IMR-90 (cell line): ENCODE measurements at regions not wholly inside any gene's neighbourhood (a gene's known extent, or its start where the extent isn't known, plus 50 kb on each side); places are given as distances from the start of the nearest gene placed in this dataset.

ENCODE experiments used
- ATAC-seq: fragments of 200-7000 bp; cut with Tn5 transposase; 2 replicates; pipeline ENCODE4 v1.9.1; 2020; ENCODE audit warnings: low read depth, mild to moderate bottlenecking, moderate library complexity
- BruUV-seq: library from RNA; stranded (reverse); fragments of 400-500 nt; replicated peaks from 2 replicates; lab custom pipeline; 2021; lab: Mats Ljungman, UMichigan
- CTCF ChIA-PET: fragments of 300-600 bp; formaldehyde crosslinking; extraction: SDS; loops from one replicate; lab custom pipeline; 2021; ENCODE audit warnings: antibody characterized with exemption; lab: Yijun Ruan, JAX
- POLR2A ChIA-PET: fragments of 300-600 bp; sonication (Branson Sonifier 250); formaldehyde crosslinking; loops from one replicate; lab custom pipeline; 2022; ENCODE audit warnings: antibody characterized with exemption; ENCODE audit not compliant: unreplicated experiment; lab: Charles Lee
- DNase-seq: peaks from one replicate; pipeline ENCODE4 v3.0.0; 2013
- H2AFZ ChIP-seq: replicated peaks from 2 replicates; pipeline ENCODE3; 2013; ENCODE audit warnings: low read length, mild to moderate bottlenecking; ENCODE audit not compliant: poor library complexity
- H2AK5ac ChIP-seq: 2 replicates; pipeline ENCODE4 v1.6.1; 2013; ENCODE audit warnings: low read depth, low read length, inconsistent platforms
- H2AK9ac ChIP-seq: replicated peaks from 2 replicates; pipeline ENCODE3; 2013; ENCODE audit warnings: mild to moderate bottlenecking, low read depth, low read length, moderate library complexity; ENCODE audit not compliant: poor library complexity
- H2BK120ac ChIP-seq: 2 replicates; pipeline ENCODE4 v1.6.1; 2013; ENCODE audit warnings: low read depth, low read length, inconsistent platforms
- H2BK15ac ChIP-seq: 3 replicates; pipeline ENCODE4 v1.6.1; 2013; ENCODE audit warnings: low read depth, low read length, inconsistent platforms
- H2BK20ac ChIP-seq: 2 replicates; pipeline ENCODE4 v1.6.1; 2013; ENCODE audit warnings: low read depth, mild to moderate bottlenecking, inconsistent platforms, low read length, moderate library complexity
- H2BK5ac ChIP-seq: 2 replicates; pipeline ENCODE4 v1.6.1; 2013; ENCODE audit warnings: mild to moderate bottlenecking, low read depth, low read length, inconsistent platforms; ENCODE audit not compliant: poor library complexity, severe bottlenecking
- H3K14ac ChIP-seq: replicated peaks from 2 replicates; pipeline ENCODE4 v1.6.1; 2013; ENCODE audit warnings: low read depth, low read length, inconsistent platforms
- H3K18ac ChIP-seq: 2 replicates; pipeline ENCODE4 v1.6.1; 2013; ENCODE audit warnings: low read depth, low read length, control low read depth
- H3K23ac ChIP-seq: 2 replicates; pipeline ENCODE4 v1.6.1; 2013; ENCODE audit warnings: low read depth, low read length, inconsistent platforms
- H3K27ac ChIP-seq: 2 replicates; pipeline ENCODE4 v1.5.1; 2013; ENCODE audit warnings: mild to moderate bottlenecking, control low read depth, low read length; ENCODE audit not compliant: insufficient read depth
- H3K27me3 ChIP-seq: 2 replicates; pipeline ENCODE4 v1.6.1; 2013; ENCODE audit warnings: low read length; ENCODE audit not compliant: control insufficient read depth, insufficient read depth
- H3K36me3 ChIP-seq: 2 replicates; pipeline ENCODE4 v1.6.1; 2013; ENCODE audit warnings: low read length, mixed read lengths; ENCODE audit not compliant: control insufficient read depth, insufficient read depth
- H3K4ac ChIP-seq: 2 replicates; pipeline ENCODE4 v1.6.1; 2013; ENCODE audit warnings: low read depth, low read length, inconsistent platforms
- H3K4me1 ChIP-seq: 2 replicates; pipeline ENCODE4 v1.6.1; 2013; ENCODE audit warnings: low read length, mixed read lengths; ENCODE audit not compliant: control insufficient read depth, insufficient read depth
- H3K4me2 ChIP-seq: 2 replicates; pipeline ENCODE4 v1.6.1; 2013; ENCODE audit warnings: low read depth, mild to moderate bottlenecking, control low read depth, low read length, moderate library complexity
- H3K4me3 ChIP-seq: 2 replicates; pipeline ENCODE4 v1.5.1; 2013; ENCODE audit warnings: low read depth, mild to moderate bottlenecking, control low read depth, low read length, moderate library complexity; ENCODE audit not compliant: insufficient read depth
- H3K56ac ChIP-seq: 2 replicates; pipeline ENCODE4 v1.6.1; 2013; ENCODE audit warnings: low read length, inconsistent platforms; ENCODE audit not compliant: insufficient read depth; ENCODE audit errors: extremely low read depth
- H3K79me1 ChIP-seq, 2 experiments: 2 replicates each; pipeline ENCODE4 v1.6.1; 2013; ENCODE audit warnings: low read length in 2 of 2, inconsistent platforms in 1 of 2, low read depth in 1 of 2
- H3K9ac ChIP-seq: 2 replicates; pipeline ENCODE4 v1.6.1; 2013; ENCODE audit warnings: low read depth, low read length, control low read depth
- H3K9me1 ChIP-seq: 2 replicates; pipeline ENCODE4 v1.6.1; 2013; ENCODE audit warnings: low read length, inconsistent platforms; ENCODE audit not compliant: insufficient read depth
- H3K9me3 ChIP-seq: 2 replicates; pipeline ENCODE4 v1.6.1; 2013; ENCODE audit warnings: low read length; ENCODE audit not compliant: control insufficient read depth, insufficient read depth
- H4K20me1 ChIP-seq: 2 replicates; pipeline ENCODE4 v1.6.1; 2013; ENCODE audit warnings: low read length, inconsistent platforms; ENCODE audit not compliant: insufficient read depth
- H4K5ac ChIP-seq: 2 replicates; pipeline ENCODE4 v1.6.1; 2013; ENCODE audit warnings: mild to moderate bottlenecking, low read depth, low read length, control low read depth
- H4K8ac ChIP-seq, 2 experiments: 2 replicates each; pipeline ENCODE4 v1.6.1; 2013; ENCODE audit warnings: low read depth in 2 of 2, low read length in 2 of 2, control low read depth in 1 of 2, inconsistent platforms in 1 of 2
- H4K91ac ChIP-seq: 2 replicates; pipeline ENCODE4 v1.6.1; 2013; ENCODE audit warnings: low read depth, low read length, inconsistent platforms; ENCODE audit not compliant: insufficient read depth
- BHLHE40 ChIP-seq: fragments of 150-350 bp; IDR thresholded peaks from 2 replicates; pipeline ENCODE4 v1.6.1; 2016; ENCODE audit warnings: mild to moderate bottlenecking, low read depth, low read length
- CEBPB ChIP-seq: IDR thresholded peaks from 2 replicates; pipeline ENCODE4 v1.6.1; 2012; ENCODE audit warnings: low read depth, low read length, improper control_type of control experiment
- CHD1 ChIP-seq: IDR thresholded peaks from 2 replicates; pipeline ENCODE4 v1.6.1; 2012; ENCODE audit warnings: low read depth, low read length, improper control_type of control experiment
- CTCF ChIP-seq: conservative IDR thresholded peaks from 2 replicates; pipeline ENCODE4 v1.5.1; 2012; ENCODE audit warnings: mild to moderate bottlenecking, low read depth, low read length, improper control_type of control experiment
- ELK1 ChIP-seq: fragments of 150-350 bp; IDR thresholded peaks from 2 replicates; pipeline ENCODE4 v1.6.1; 2016; ENCODE audit warnings: low read depth, mild to moderate bottlenecking, low read length, moderate library complexity, borderline replicate concordance
- FOS ChIP-seq: fragments of 150-350 bp; IDR thresholded peaks from 2 replicates; pipeline ENCODE4 v1.6.1; 2016; ENCODE audit warnings: low read depth, low read length
- MAFK ChIP-seq: IDR thresholded peaks from 2 replicates; pipeline ENCODE4 v1.6.1; 2012; ENCODE audit warnings: low read depth, low read length, improper control_type of control experiment
- MAZ ChIP-seq: IDR thresholded peaks from 2 replicates; pipeline ENCODE4 v1.6.1; 2012; ENCODE audit warnings: low read depth, mild to moderate bottlenecking, low read length, improper control_type of control experiment, moderate library complexity, borderline replicate concordance
- MXI1 ChIP-seq: IDR thresholded peaks from 2 replicates; pipeline ENCODE4 v1.6.1; 2012; ENCODE audit warnings: low read depth, mild to moderate bottlenecking, low read length, moderate library complexity, borderline replicate concordance
- NFE2L2 ChIP-seq: fragments of 150-350 bp; IDR thresholded peaks from 2 replicates; pipeline ENCODE4 v1.6.1; 2016; ENCODE audit warnings: low read depth, mild to moderate bottlenecking, low read length
- POLR2A ChIP-seq: IDR thresholded peaks from 2 replicates; pipeline ENCODE4 v1.6.1; 2012; ENCODE audit warnings: mild to moderate bottlenecking, low read depth, low read length
- RAD21 ChIP-seq: IDR thresholded peaks from 2 replicates; pipeline ENCODE4 v1.6.1; 2012; ENCODE audit warnings: low read length, improper control_type of control experiment
- RCOR1 ChIP-seq: IDR thresholded peaks from 2 replicates; pipeline ENCODE4 v1.6.1; 2012; ENCODE audit warnings: mild to moderate bottlenecking, low read length, improper control_type of control experiment; ENCODE audit not compliant: insufficient replicate concordance
- RFX5 ChIP-seq: IDR thresholded peaks from 2 replicates; pipeline ENCODE4 v1.8.0; 2012; ENCODE audit warnings: low read depth, mild to moderate bottlenecking, low read length, moderate library complexity
- SMC3 ChIP-seq: fragments of 150-350 bp; IDR thresholded peaks from 2 replicates; pipeline ENCODE4 v1.6.1; 2016; ENCODE audit warnings: low read depth, mild to moderate bottlenecking, antibody characterized with exemption, low read length, moderate library complexity
- USF2 ChIP-seq: fragments of 150-350 bp; IDR thresholded peaks from 2 replicates; pipeline ENCODE4 v1.6.1; 2017; ENCODE audit warnings: mild to moderate bottlenecking, antibody characterized with exemption, low read length, low read depth
- WGBS, 2 experiments: methylation state at CpG; one replicate each; pipeline versions ENCODE4 v1.1.5 to v1.1.7; 2013; ENCODE audit warnings: missing lambda C conversion rate in 2 of 2; ENCODE audit not compliant: insufficient read length in 1 of 2; ENCODE audit errors: extremely low coverage in 2 of 2; 5-methylcytosine and 5-hydroxymethylcytosine counted together
- dilution Hi-C: fragments of 300-500 bp; cut with HindIII; formaldehyde crosslinking; loops from one replicate; pipeline ENCODE4 v1.14.3; 2018; ENCODE audit warnings: low sequenced_read_pairs; ENCODE audit not compliant: unreplicated experiment
- in situ Hi-C: fragments of 300-500 bp; cut with MboI; formaldehyde crosslinking; loops from 3 replicates; pipeline ENCODE4 v1.14.3; 2019; ENCODE audit warnings: low sequenced_read_pairs, inconsistent platforms, mixed read lengths
- intact Hi-C: fragments of 100-400 bp; cut with micrococcal nuclease; formaldehyde crosslinking; loops from 2 replicates; pipeline ENCODE4 v1.10.0; 2022

- POLR2A ChIA-PET: interaction anchor here (0.6 kb wide), 1 partner anchor 313 kb away, joined by 3 read pairs; no protein-coding TSS in a partner anchor
- CTCF ChIA-PET: interaction anchor here (0.8 kb wide), 1 partner anchor 204 kb away, joined by 5 read pairs; no protein-coding TSS in a partner anchor
- Histone ChIP-seq H2BK5ac (no peak overlapping the region), H2BK15ac (no peak overlapping the region), H3K4me1 (no peaks in the 10 kb centered on the region), H3K56ac (no peak overlapping the region), H3K36me3 (no peaks in the 10 kb centered on the region), H2AFZ (no peak overlapping the region), H2AK9ac (no peak overlapping the region), H4K5ac (no peak overlapping the region), H3K9me3 (peaks cover 7% of the 10 kb centered on the region), H2AK5ac (no peak overlapping the region), H3K4me2 (no peak overlapping the region), H4K91ac (no peak overlapping the region), H2BK120ac (no peak overlapping the region), H3K9me1 (no peaks in the 10 kb centered on the region), H3K27ac (no peak overlapping the region), H3K79me1 (no peaks in the 10 kb centered on the region), H3K14ac (no peak overlapping the region), H2BK20ac (no peak overlapping the region), H3K18ac (no peak overlapping the region), H4K20me1 (no peaks in the 10 kb centered on the region), H4K8ac (no peak overlapping the region), H3K23ac (no peak overlapping the region), H3K9ac (no peak overlapping the region), H3K4me3 (no peak overlapping the region), H3K27me3 (no peaks in the 10 kb centered on the region), H3K4ac (no peak overlapping the region)
- in situ Hi-C loops (no loop called here), intact Hi-C loops (no loop called here), dilution Hi-C loops (no loop called here)
- DNase-seq (no peak), ATAC-seq (no peak)
- no CpG with 5 or more reads among the region's 4 CpGs for WGBS, 2 experiments
- no peak for TF ChIP-seq POLR2A
- no peak for TF ChIP-seq BHLHE40
- TF ChIP-seq NFE2L2: no peak
- no peak for TF ChIP-seq MAZ
- no peak for TF ChIP-seq MAFK
- no peak for TF ChIP-seq FOS
- TF ChIP-seq RCOR1: no peak
- TF ChIP-seq MXI1: no peak
- TF ChIP-seq RFX5: no peak
- TF ChIP-seq CEBPB: no peak
- TF ChIP-seq ELK1: no peak
- no peak for TF ChIP-seq USF2
- no peak for TF ChIP-seq RAD21
- no peak for TF ChIP-seq CHD1
- no peak for TF ChIP-seq SMC3
- no peak for TF ChIP-seq CTCF
- no TSS peak for BruUV-seq
Observed at GRCh38 chr20:39431091-39431880, 469.1 kb downstream of the DHX35 start.
